CD14-positive monocyte (primary cell): ENCODE measurements at regions not wholly inside any gene's neighbourhood (a gene's known extent, or its start where the extent isn't known, plus 50 kb on each side); places are given as distances from the start of the nearest gene placed in this dataset.

Source experiments
- DNase-seq, 3 donors: peaks; one replicate each; pipeline ENCODE4 v3.0.0-alpha.2; 2011 to 2022
- H2AFZ ChIP-seq: 2 replicates; pipeline ENCODE4 v1.6.0; 2012; ENCODE audit warnings: mild to moderate bottlenecking, low read depth, low read length, inconsistent platforms; ENCODE audit not compliant: insufficient read depth, poor library complexity, severe bottlenecking
- H3K27ac ChIP-seq, 2 donors: 1 replicate in 1 of 2; 2 replicates in 1 of 2; pipeline ENCODE4 v1.5.1; 2012 to 2013; ENCODE audit warnings: low read length in 2 of 2, control low read depth in 1 of 2, inconsistent platforms in 1 of 2, low read depth in 1 of 2, mild to moderate bottlenecking in 1 of 2
- H3K27me3 ChIP-seq, 2 donors: one replicate each; pipeline versions ENCODE4 v1.6.0 to v1.6.1; 2011 to 2013; ENCODE audit warnings: low read length in 2 of 2; ENCODE audit not compliant: control insufficient read depth in 2 of 2, insufficient read depth in 2 of 2
- H3K36me3 ChIP-seq, 2 donors: replicated peaks in 1 of 2; 1 replicate in 1 of 2; 2 replicates in 1 of 2; pipeline versions ENCODE4 v1.5.1 to v1.6.1; 2012 to 2013; ENCODE audit warnings: low read length in 2 of 2, control low read depth in 1 of 2, inconsistent platforms in 1 of 2, mild to moderate bottlenecking in 1 of 2; ENCODE audit not compliant: insufficient read depth in 2 of 2, control insufficient read depth in 1 of 2
- H3K4me1 ChIP-seq, 2 donors: 1 replicate in 1 of 2; 2 replicates in 1 of 2; pipeline versions ENCODE4 v1.5.1 to v1.6.1; 2012 to 2013; ENCODE audit warnings: low read length in 2 of 2, control low read depth in 1 of 2, inconsistent platforms in 1 of 2, mild to moderate bottlenecking in 1 of 2, moderate library complexity in 1 of 2; ENCODE audit not compliant: insufficient read depth in 2 of 2, control insufficient read depth in 1 of 2
- H3K4me2 ChIP-seq: replicated peaks from 2 replicates; pipeline ENCODE3; 2012; ENCODE audit warnings: low read length, moderate library complexity, mild to moderate bottlenecking; ENCODE audit not compliant: poor library complexity, severe bottlenecking; ENCODE audit errors: extremely low read depth
- H3K4me3 ChIP-seq, 3 experiments: fragments of 200-600 bp in 1 of 3; sonication (generic) in 1 of 3; replicated peaks in 1 of 3; 1 replicate in 2 of 3; 2 replicates in 1 of 3; pipeline ENCODE4 v1.5.1; 2011 to 2013; ENCODE audit warnings: low read length in 3 of 3, mild to moderate bottlenecking in 3 of 3, control low read depth in 2 of 3, low read depth in 2 of 3, inconsistent platforms in 1 of 3, moderate library complexity in 1 of 3
- H3K79me2 ChIP-seq: 2 replicates; pipeline ENCODE4 v1.6.0; 2012; ENCODE audit warnings: mild to moderate bottlenecking, control low read depth, inconsistent platforms, low read length, moderate library complexity; ENCODE audit not compliant: insufficient read depth
- H3K9ac ChIP-seq: 2 replicates; pipeline ENCODE4 v1.6.0; 2017; ENCODE audit warnings: low read length, mild to moderate bottlenecking; ENCODE audit not compliant: insufficient read depth, poor library complexity, severe bottlenecking
- H3K9me3 ChIP-seq, 2 donors: replicated peaks in 1 of 2; 1 replicate in 1 of 2; 2 replicates in 1 of 2; pipeline versions ENCODE4 v1.5.1 to v1.6.1; 2012 to 2013; ENCODE audit warnings: low read length in 2 of 2, control low read depth in 1 of 2; ENCODE audit not compliant: control insufficient read depth in 1 of 2, insufficient read depth in 1 of 2
- H4K20me1 ChIP-seq: 2 replicates; pipeline ENCODE4 v1.6.0; 2012; ENCODE audit warnings: mild to moderate bottlenecking, low read length, control low read depth, moderate library complexity; ENCODE audit not compliant: insufficient read depth
- H3K27ac Mint-ChIP-seq, 7 donors: one replicate each; pipeline ENCODE4 v1.8.0; 2020; ENCODE audit warnings: mild to moderate bottlenecking in 7 of 7, mixed read lengths in 7 of 7, moderate library complexity in 6 of 7, inconsistent platforms in 2 of 7
- H3K27me3 Mint-ChIP-seq, 3 donors: one replicate each; pipeline ENCODE4 v1.8.0; 2021 to 2022; ENCODE audit warnings: low read depth in 3 of 3, mild to moderate bottlenecking in 3 of 3, mixed read lengths in 3 of 3, moderate library complexity in 3 of 3, inconsistent platforms in 1 of 3
- H3K36me3 Mint-ChIP-seq, 2 donors: one replicate each; pipeline ENCODE4 v1.8.0; 2020; ENCODE audit warnings: mixed read lengths in 2 of 2, inconsistent platforms in 1 of 2, mild to moderate bottlenecking in 1 of 2
- H3K4me1 Mint-ChIP-seq: one replicate; pipeline ENCODE4 v1.8.0; 2020; ENCODE audit warnings: mild to moderate bottlenecking, mixed read lengths
- H3K4me3 Mint-ChIP-seq, 2 donors: one replicate each; pipeline ENCODE4 v1.8.0; 2020; ENCODE audit warnings: mild to moderate bottlenecking in 2 of 2, mixed read lengths in 2 of 2, moderate library complexity in 1 of 2
- H3K9me3 Mint-ChIP-seq, 7 donors: one replicate each; pipeline ENCODE4 v1.8.0; 2020 to 2022; ENCODE audit warnings: mixed read lengths in 7 of 7, mild to moderate bottlenecking in 6 of 7, moderate library complexity in 6 of 7, inconsistent platforms in 2 of 7
- CTCF ChIP-seq: fragments of 200-600 bp; IDR thresholded peaks from one replicate; pipeline ENCODE4 v1.8.0; 2022; ENCODE audit warnings: antibody characterized with exemption, mild to moderate bottlenecking
- WGBS: methylation state at CpG from one replicate; pipeline ENCODE4 v1.1.5; 2013; ENCODE audit warnings: missing lambda C conversion rate; ENCODE audit not compliant: insufficient coverage; 5-methylcytosine and 5-hydroxymethylcytosine counted together
- intact Hi-C, 2 donors: fragments of 100-400 bp; cut with micrococcal nuclease; formaldehyde crosslinking; loops; one replicate each; pipeline versions ENCODE4 v1.15.0 to v1.15.1; 2023

GRCh38 chr10:60613434-60613833 is 164.8 kb upstream of the CDK1 start:
- no peak overlapping the region for H3K4me3 Mint-ChIP-seq
- WGBS, result 79% methylated on average over 2 of the region's 2 CpGs
- Histone ChIP-seq H2AFZ (no peak overlapping the region), H3K27ac (no peak overlapping the region), H3K9me3 (no peaks in the 10 kb centered on the region), H3K36me3 (no peaks in the 10 kb centered on the region), H3K79me2 (no peaks in the 10 kb centered on the region), H3K4me3 (no peak overlapping the region), H3K27me3 (no peaks in the 10 kb centered on the region), H3K9ac (no peak overlapping the region), H3K4me1 (peaks cover 0 to 18% of the 10 kb centered on the region in 2 donors), H3K4me2 (no peak overlapping the region), H4K20me1 (no peaks in the 10 kb centered on the region)
- peaks cover 21% of the 10 kb centered on the region for H3K4me1 Mint-ChIP-seq
- H3K36me3 Mint-ChIP-seq, result no peaks in the 10 kb centered on the region
- H3K27ac Mint-ChIP-seq, result no peak overlapping the region
- TF ChIP-seq CTCF, result no peak
- H3K27me3 Mint-ChIP-seq, result peaks cover 0 to 2% (median 0%) of the 10 kb centered on the region in 3 donors
- intact Hi-C loops, result no loop called here
- H3K9me3 Mint-ChIP-seq, result no peaks in the 10 kb centered on the region
- DNase-seq, result no peak

- H3K36me3 Mint-ChIP-seq, result no peaks in the 10 kb centered on the region
- H3K4me2 ChIP-seq, result no peak overlapping the region
- peak in 1 of 3 donors; percentile 32 for DNase-seq
Observed at GRCh38 chr10:60611291-60611747, 167.0 kb upstream of the CDK1 start.

More at GRCh38 chr10:60611291-60611747, 167.0 kb upstream of the CDK1 start:
- H3K27ac ChIP-seq, result no peak overlapping the region
- no peak for TF ChIP-seq CTCF
- H3K27me3 ChIP-seq, result no peaks in the 10 kb centered on the region
- no peaks in the 10 kb centered on the region for H3K9me3 Mint-ChIP-seq
- H3K27me3 Mint-ChIP-seq, result peaks cover 0 to 2% (median 0%) of the 10 kb centered on the region in 3 donors
- no peaks in the 10 kb centered on the region for H3K79me2 ChIP-seq
- peaks cover 25% of the 10 kb centered on the region for H3K4me1 Mint-ChIP-seq
- H3K4me1 ChIP-seq, result peaks cover 11 to 29% of the 10 kb centered on the region in 2 donors
- H3K9me3 ChIP-seq, result no peaks in the 10 kb centered on the region
- H3K27ac Mint-ChIP-seq, result no peak overlapping the region
- intact Hi-C loops, result no loop called here
- H3K36me3 ChIP-seq, result no peaks in the 10 kb centered on the region
- no peaks in the 10 kb centered on the region for H4K20me1 ChIP-seq
- no peak overlapping the region for H2AFZ ChIP-seq
- H3K4me3 Mint-ChIP-seq, result no peak overlapping the region
- H3K4me3 ChIP-seq, result no peak overlapping the region
- no CpG with 5 or more reads among the region's 5 CpGs for WGBS
- no peak overlapping the region for H3K9ac ChIP-seq
